GM21360 (cell line): ENCODE measurements at regions not wholly inside any gene's neighbourhood (a gene's known extent, or its start where the extent isn't known, plus 50 kb on each side); places are given as distances from the start of the nearest gene placed in this dataset.
"Not testable (repeated sequence)": the region's sequence is repeated elsewhere in the genome, so short reads cannot be mapped to it uniquely, and the experiment has no call there.

ENCODE experiments used
- ATAC-seq: cut with Tn5 transposase; IDR thresholded peaks from one replicate; pipeline ENCODE4 v1.9.1; 2021; ENCODE audit warnings: mild to moderate bottlenecking, moderate library complexity; ENCODE audit not compliant: unreplicated experiment

DNA sequence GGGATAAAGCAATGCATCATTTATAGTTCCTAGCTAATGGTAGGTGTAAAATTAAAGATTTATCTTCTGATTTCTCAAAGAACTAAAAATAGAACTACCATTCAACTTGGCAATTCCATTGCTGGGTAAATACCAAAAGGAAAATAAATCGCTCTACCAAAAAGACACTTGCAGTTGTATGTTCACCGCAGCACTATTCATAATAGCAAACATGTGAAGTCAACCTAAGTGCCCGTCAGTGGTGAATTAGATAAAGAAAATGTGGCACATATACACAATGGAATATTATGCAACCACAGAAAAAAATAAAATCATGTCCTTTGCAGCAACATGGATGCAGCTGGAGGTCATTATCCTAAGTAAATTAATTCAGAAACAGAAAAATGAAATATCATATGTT, 192.8 kb upstream of the ADRA1D start:
- no peak for ATAC-seq

DNA sequence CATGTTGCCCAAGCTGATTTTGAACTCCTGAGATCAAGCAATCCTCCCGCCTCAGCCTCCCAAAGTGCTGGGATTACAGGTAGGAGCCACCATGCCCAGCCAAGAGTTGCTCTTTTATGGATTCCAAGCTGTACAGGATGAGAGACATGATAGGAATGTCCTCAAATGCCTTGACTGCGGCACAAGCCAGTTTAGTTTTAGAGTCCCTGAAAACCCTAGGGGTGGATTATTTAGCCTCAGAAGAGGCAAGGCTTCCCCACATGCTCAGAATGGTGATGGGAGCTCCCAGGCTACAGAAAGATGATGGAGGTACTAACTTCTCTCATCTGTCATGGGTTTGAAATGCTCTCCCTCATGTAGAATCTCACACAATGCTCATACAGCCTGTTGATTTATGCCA, 192.1 kb upstream of the ADRA1D start:
- no peak for ATAC-seq

DNA sequence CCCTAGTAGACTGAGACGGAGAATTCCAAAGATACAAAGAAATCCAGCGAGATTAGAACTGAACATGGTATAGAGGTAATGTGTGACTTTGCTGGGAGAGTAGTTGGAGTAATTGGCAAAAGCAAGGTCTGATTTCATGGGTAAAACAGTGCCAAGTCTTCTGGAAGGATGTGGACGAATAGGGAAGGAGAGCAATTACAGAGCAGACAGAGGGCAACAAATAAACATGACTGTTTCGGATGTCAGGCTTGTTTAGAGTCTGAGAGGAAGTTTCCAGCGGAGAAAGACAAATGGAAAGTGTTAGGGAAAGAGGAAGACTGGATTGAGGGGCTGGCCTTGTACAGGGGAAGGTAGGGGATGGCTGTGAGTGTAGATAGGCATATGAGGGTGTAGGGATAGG, 190.4 kb upstream of the ADRA1D start:
- no peak for ATAC-seq

DNA sequence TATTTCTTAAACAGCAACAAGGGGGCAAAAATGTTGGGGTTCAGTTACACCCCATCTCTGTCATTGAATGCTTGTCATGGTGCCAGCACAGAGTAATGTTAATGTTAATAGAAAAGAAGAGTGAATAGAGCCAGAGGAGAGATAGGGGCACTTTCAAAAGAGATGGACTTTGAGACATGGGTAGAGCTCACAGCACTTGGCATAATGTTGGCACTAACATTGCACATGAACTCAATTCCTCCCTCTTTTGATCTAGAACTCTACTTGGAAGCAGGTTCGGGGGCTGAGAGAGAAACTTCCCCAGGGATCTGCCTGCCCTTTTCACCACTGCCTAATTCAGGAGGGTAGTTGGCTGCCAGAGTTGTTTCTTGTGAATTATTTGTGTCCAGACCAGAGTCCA, 188.0 kb upstream of the ADRA1D start:
- ATAC-seq, result no peak

DNA sequence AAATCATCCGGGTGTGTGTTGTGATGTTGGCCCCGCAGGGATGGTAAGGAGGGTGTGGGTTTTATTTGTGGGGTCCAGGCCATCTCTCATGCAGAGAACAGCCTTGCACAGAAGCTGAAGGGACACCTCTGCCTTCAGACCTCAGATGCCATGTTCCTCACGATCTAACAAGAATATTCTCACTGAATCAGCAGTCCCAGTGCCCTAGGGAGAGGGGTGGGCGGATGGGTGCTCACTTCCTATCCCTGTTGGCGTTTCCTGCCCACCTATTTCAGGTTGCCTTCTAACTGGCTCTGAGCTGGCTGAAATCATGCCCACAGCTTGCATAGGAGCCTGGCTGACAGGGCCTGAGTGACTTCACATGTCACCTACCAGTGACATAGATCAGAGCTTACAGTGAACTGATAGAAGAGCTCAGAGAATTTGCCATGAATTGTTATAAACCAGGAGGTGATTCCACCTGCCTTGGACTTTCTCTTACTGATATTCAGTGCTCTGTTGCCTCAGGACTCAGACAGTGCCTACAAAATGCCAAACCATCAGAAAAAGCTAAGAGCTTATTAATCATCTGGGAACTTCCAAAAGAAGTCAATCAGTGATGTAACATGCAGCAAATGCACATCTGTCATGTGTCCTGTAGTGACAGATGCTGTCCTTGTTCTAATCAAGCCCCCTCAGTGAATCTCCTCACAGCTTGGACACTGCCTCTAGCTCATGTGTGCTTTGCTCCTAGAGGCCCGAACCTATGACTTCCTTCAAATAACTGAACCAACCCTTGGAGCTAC, 186.8 kb upstream of the ADRA1D start:
- ATAC-seq, result no peak

DNA sequence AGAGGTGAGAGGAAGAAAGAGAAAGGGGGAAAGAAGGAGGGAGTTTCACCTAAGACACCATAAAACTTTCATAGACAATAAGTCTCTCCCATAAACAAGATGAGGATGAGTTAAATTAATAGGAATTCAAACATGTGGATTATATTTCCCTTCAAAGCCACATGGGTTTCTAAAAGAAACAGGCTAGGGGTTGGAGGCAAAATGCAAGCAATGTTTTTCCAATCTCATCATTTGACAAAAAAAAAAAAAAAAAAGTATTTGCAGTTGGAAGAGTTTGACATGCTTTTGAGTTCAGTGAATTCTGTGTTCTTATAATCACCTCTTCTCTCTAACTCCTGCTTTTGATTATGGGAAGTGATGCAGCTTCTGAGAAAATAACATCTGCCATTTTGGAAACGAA, 186.1 kb upstream of the ADRA1D start:
- no peak for ATAC-seq

DNA sequence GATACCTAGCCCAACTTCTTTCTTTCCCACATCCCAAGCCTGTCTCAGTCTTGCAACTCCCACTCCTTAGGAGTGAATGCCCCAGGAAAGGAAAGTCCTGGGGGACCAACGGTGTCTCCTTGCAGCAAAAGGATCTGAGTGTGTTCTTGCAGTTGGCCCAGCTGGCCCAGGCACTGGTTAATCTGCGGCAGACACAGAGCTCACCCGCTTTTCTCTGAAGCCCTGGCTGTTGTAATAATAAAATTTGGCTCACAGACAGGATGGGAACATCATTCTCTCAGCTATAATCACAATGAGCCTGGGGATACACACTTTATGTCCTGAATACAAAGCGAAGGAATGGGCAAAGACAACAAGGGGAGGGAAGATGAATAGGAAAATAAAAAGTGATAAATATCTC, 185.6 kb upstream of the ADRA1D start:
- no peak for ATAC-seq

DNA sequence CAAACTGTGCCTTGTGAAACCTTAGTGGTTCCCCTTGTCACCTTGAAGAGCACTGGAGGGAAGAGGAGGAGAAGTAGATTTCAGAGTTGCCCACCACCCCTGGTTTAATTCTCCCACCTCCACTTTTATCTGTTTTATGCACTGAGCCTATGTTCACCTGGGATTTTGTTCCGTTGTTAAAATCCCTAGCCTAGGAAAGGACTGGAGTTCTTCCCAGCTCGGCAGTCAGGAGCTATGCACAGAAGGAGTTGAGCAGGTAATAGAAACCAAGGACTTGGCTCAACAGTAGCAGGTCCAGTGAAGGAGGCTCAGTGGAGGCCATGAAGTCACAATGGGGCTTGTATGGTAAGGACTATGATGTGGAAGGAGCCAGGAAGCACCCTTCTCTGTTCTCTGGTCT, 182.4 kb upstream of the ADRA1D start:
- no peak for ATAC-seq

DNA sequence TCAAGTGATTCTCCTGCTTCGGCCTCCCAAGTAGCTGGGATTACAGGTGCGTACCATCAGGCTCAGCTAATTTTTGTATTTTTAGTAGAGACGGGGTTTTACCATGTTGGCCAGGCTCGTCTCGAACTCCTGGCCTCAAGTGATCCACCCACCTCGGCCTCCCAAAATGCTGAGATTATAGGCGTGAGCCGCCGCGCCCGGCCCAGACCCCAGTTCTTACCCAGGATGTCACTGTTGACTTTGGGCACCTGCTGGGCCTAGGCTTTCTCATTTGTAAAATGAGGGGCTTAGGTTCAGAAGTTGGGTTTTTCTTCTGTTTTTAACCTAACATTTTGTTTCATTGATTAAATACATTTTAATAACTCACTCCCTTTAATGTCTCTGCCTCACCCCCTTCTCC, 181.7 kb upstream of the ADRA1D start:
- ATAC-seq, result not testable (repeated sequence)

DNA sequence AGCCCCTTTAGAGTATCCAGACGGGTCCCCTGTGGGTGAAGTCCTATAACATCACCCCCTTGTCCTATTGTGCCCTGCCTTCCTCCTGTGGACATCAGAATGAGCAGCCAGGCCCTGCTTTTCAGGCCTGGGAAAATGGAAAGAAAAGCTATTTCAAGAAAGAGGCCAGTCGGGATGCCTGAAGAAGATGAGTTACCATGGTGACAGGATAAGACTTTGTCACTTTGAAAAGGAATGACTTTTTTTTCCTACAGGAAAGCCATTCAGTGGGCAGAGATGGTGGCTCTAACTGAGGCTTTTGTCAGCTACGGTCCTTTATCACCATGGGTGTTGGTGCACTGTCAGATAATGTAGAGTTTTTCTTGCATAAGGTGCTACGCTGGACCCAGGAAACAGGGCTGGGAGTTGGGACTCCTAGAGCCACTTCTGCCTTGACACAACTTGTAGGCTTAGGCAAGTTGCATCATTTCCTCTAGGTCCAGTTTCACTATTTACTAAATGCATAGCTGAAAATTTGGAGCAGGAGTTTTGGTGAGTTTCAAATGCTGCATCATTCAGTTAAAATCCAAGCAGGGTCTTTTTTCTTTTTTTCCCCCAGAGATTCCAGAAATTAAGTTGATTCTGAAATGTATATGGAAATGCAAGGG, 179.0 kb upstream of the ADRA1D start:
- ATAC-seq, result no peak

DNA sequence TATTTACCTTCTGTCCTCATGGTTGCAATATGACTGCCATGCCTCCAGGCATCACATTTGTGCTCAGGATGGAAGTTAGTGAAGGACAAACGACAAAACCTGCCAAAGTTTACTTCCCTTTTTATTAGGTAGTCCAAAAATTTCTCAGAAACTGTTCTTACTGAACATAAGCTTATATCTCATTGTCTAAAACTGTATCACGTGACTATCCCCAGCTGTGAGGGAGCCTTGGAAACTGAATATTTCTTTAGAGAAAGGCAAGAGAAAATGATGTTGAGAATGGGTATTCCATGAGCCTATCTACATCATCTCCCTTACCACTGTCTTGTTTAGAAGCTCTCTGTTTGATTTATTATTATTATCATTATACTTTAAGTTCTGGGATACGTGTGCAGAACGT, 169.1 kb upstream of the ADRA1D start:
- no peak for ATAC-seq

DNA sequence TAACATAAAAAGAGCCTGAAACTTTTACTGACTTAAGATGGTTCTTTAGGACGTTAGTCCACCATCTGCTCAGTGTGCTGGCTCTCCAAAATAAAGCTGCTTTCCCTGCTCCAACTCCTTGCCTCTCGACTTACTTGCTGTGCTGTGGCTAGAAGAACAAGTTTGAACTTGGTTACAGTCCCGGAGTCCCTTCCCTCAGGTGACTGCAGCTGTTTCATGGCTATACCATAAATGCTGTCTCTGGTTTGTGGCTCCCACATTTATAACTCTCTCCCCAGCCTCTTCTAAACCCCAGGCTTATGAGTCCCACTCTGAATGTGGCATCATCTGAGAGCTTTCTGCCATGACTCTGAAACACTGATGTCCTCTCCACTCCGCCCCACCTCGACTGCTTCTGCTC, 166.2 kb upstream of the ADRA1D start:
- no peak for ATAC-seq

DNA sequence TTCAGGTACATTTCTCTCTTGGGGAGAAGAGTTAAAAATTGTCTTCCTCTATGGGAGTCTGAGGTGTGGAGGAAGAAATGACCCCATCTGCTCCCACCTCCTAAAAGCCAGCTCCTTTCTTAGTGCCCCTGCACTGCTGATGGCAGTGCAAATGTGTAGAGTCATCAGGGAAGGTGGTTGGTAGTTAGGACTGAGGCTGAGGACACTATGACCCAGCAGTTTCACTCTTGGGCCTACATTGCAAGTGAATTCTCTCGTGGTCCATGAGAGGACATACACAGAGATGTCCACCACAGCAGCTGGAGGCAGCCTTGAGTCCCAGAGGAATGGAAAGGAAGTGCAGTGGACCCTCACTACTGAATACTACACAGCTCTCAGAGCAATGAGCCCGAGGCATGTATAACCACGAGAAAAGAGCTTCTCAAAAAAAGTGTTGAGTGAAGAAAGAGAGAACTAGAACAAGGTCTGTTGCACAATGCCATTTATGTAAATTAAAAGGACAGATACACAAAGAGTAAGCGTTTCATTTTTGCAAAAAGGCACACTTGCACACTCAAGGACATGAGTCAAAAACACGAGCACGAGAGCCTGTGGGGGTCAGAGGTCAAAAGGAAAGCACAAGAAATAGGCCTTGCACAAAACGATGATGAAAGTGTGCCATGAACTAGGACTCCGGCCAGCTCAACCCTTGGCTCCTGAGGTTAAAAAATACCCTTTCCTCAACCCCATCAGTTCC, 164.4 kb upstream of the ADRA1D start:
- no peak for ATAC-seq

DNA sequence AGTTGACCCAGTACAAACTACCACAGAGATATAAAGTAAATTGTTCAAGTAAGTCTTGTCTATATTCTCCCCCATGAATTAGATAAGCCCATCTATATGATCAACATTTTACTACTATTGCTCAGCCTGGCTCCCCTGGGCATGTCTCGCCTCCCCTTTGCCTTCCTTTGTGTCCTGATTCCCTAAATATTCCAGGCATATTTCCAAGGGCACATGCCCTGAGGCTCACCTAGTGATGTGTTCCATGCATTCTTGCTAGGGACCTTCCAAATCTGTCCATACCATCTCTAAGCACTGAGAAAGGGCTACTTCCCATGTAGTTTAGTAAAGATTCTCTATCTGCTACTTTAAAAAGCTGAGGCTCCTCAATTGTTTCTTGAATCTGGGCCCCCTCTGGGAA, 163.1 kb upstream of the ADRA1D start:
- no peak for ATAC-seq

DNA sequence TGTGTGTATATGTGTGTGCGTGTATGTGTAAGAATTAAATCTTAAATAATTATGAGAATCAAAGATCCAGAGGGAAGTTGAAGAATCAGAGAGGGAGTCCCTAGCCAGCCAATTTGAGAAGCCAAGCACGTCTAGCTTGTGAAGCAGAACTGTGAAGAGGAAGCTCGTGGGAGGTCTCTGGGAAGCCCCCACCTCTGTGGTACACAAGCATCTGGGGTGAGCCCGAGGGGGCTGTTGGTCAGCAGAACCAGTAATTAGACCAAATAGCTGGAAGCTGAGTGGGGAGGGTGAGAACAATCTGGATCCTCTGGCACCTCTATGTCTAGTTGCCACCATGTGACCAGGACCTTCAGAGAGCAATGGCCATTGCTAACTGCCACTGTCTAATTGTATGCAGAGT, 162.7 kb upstream of the ADRA1D start:
- no peak for ATAC-seq

DNA sequence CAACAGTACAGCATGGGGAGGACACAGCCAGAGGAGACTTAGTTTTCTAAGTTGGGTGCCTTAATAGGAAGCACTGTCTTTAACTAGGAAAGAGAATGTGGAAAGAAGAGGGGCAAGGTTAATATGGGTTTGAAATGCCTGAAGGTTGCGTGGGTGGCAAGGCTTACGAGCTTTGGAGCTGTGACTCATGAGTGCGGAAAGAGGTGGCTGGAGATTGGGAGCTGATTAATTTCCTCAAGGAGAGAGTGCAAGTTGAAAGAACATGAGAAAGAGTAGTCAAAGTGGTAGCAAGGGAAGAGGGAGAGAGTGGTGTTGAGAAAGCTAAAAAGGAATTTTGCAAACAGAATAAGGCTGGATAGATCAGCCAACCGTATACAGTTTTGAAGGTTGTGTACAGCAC, 157.5 kb upstream of the ADRA1D start:
- ATAC-seq, result no peak

DNA sequence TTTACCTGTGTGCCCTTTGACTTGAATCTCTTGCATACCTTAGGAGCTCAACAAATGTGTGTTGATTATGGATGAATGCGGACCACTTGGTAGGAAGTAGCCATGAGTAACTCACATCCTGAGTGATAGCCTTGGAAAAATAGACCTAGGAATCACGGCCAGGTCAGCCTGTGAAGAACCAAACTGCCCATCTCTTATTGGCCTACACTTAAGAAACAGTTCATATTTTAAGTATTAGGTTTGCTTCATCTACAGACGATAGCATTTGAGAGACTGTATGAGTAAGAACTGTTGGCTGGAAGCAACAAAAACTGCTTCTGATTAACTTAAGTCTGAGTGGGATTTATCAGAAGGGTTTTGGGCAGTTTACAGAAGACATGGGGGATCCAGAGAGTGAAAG, 152.5 kb upstream of the ADRA1D start:
- ATAC-seq, result no peak

DNA sequence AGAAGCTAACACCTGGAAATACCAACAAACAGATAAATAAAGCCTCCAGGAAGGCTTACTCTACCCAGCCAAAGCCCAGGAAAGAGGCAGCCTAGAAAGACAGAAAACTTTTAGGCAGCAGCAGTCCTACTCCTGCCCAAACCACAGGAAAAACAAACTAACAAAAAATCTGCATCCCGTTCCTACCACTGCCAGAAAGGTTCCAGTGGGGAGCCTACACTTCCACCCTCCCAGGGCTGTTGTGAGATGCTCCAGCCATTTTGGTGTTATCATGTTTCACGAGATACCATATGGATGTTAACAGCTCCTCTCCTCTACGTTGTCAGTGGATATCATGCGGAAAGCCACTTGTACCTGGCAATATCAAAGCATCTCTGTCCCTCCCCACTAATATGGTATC, 135.9 kb upstream of the ADRA1D start:
- no peak for ATAC-seq

DNA sequence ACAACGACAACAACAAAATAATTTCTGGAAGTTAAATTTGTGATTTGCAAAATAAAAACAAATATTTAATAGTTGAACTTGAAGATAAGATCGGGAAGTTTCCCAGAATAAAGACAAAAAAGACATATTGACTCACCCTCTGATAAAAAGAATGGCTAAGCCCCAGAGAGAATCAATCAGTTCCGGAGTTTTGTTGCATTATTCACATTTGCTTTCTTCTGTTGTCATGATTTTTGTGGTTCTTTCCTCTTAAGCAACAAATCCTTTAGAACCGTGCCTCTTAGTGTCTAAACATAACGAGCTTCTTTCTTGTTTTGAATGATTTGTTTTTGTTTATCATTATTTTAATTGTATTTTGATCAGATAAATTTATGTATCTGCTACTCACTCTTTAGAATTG, 134.9 kb upstream of the ADRA1D start:
- no peak for ATAC-seq

DNA sequence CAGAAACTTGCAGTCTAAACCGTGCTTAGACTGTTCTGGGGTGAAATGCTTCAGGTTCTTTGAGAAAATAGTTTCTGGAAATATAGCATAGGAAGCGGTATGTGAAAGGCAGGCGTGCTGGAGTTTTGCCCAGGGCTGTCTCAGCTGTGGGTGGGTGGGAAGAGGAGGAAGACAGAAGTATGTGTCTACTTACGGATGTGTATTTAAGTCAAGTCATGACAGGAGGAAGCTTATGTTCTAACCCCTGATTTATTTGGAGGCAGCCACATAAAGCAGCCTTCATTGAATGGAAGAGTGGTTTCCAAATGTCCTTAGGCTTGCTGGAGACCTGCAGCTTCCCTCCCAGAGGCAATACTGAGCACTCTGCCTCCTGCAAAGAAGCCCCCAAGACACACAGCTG, 126.8 kb upstream of the ADRA1D start:
- no peak for ATAC-seq

DNA sequence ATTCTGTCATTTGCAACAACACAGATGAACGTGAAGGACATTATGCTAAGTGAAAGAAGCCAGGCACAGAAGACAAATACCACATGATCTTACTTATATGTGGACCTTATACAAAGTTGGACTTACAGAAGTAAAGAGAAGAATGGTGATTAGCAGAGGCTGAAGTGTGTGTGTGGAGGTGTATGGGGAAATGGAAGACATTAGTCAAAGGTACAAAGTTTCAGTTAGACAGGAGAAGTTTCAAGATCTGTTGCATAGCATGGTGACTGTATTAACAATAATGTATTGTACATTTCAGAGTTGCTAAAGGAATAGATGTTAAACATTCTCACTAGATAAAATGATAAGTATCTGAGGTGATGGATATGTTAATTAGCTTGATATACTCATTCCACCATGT, 124.4 kb upstream of the ADRA1D start:
- no peak for ATAC-seq

DNA sequence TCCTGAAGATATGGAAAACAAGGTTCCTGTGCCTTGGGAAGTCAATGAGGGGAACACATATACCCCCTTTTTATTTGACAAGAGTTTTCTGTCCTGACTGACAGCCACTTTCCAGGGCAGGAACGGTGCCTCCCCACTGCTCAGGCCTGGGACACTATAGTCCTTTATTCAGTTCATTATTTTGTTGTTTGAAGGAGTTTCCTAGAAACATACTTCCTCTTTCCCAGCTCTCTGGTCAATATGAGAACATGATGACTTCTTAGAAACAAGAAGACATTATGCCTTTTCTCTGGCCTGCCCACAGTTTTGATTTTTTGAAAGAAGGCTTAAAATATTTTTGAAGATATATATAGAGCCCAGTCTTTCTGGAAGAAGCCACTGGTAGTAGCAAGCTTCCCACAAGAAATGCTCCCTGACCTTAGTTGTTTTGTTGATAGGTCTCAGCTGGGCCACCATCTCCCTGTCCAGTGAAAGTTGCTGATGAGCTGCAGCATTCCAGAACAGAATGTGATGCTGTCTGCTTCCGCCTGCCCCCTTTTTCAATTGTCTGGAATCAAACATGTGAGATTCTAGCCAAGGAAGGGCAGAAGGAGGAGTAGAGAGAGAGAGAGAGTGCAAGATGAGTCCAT, 122.7 kb upstream of the ADRA1D start:
- no peak for ATAC-seq
